ENCODE measurements at regions not wholly inside any gene's neighbourhood (a gene's known extent, or its start where the extent isn't known, plus 50 kb on each side); places are given as distances from the start of the nearest gene placed in this dataset.

DNA sequence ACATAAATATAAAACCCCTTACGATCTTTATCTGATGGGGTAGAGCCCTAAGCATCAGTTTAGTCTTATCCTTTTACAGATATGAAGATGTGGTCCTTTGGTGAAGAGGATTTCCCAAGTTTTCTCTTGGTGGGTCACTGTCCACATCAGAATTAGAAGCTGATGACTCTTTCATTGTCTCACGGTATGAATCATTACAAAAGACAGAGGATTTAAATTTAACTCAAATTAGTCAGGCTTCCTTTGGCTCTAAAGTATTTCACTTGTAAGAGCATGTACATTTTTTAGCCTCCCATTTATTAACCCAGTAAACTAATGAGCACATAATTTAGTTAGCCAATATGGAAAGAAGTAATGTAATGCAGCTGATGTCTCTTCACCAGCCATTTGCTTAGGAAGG, 49.9 kb upstream of the TMEM26 start:
- Histone ChIP-seq H2AFZ (ENCODE audit: low read depth, low read length) (no peak overlapping the region), H3K9me3 (ENCODE audit: insufficient read depth, low read depth, low read length) (no peaks in the 10 kb centered on the region), H3K4me3 (ENCODE audit: insufficient read depth, low read depth, low read length) (no peak overlapping the region), H3K4me2 (ENCODE audit: low read length) (no peak overlapping the region), H3K27ac (ENCODE audit: low read depth, low read length) (no peak overlapping the region), H3K4me1 (ENCODE audit: insufficient read depth, low read length) (no peaks in the 10 kb centered on the region), H3K27me3 (ENCODE audit: insufficient read depth, low read length) (no peaks in the 10 kb centered on the region), H3K9ac (ENCODE audit: low read length) (no peak overlapping the region), H4K20me1 (ENCODE audit: insufficient read depth, low read length) (no peaks in the 10 kb centered on the region), H3K79me2 (ENCODE audit: insufficient read depth, low read length) (no peaks in the 10 kb centered on the region), H3K36me3 (ENCODE audit: insufficient read depth, low read length) (no peaks in the 10 kb centered on the region)
- no peaks in the 10 kb centered on the region for H3K36me3 Mint-ChIP-seq (ENCODE audit: low read depth, unreplicated experiment)
- no peak overlapping the region for H3K27ac Mint-ChIP-seq (ENCODE audit: unreplicated experiment)
- FAIRE-seq (peak; percentile 87), DNase-seq (ENCODE audit: low read depth) (peak; percentile 43)
- no peaks in the 10 kb centered on the region for H3K4me1 Mint-ChIP-seq (ENCODE audit: low read depth, unreplicated experiment)
- TF ChIP-seq EZH2 (IDR thresholded peaks at IDR 0.05; ENCODE audit: insufficient read depth, low read length): no peak
- TF ChIP-seq, protein P1, sequence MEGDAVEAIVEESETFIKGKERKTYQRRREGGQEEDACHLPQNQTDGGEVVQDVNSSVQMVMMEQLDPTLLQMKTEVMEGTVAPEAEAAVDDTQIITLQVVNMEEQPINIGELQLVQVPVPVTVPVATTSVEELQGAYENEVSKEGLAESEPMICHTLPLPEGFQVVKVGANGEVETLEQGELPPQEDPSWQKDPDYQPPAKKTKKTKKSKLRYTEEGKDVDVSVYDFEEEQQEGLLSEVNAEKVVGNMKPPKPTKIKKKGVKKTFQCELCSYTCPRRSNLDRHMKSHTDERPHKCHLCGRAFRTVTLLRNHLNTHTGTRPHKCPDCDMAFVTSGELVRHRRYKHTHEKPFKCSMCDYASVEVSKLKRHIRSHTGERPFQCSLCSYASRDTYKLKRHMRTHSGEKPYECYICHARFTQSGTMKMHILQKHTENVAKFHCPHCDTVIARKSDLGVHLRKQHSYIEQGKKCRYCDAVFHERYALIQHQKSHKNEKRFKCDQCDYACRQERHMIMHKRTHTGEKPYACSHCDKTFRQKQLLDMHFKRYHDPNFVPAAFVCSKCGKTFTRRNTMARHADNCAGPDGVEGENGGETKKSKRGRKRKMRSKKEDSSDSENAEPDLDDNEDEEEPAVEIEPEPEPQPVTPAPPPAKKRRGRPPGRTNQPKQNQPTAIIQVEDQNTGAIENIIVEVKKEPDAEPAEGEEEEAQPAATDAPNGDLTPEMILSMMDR (IDR thresholded peaks at IDR 0.05; ENCODE audit: insufficient read depth, low read depth, low read length): no peak
- no peak overlapping the region for H3K4me3 Mint-ChIP-seq (ENCODE audit: unreplicated experiment)
- H3K9me3 Mint-ChIP-seq (ENCODE audit: unreplicated experiment): peaks cover 2% of the 10 kb centered on the region
- H3K27me3 Mint-ChIP-seq (ENCODE audit: low read depth, unreplicated experiment): no peaks in the 10 kb centered on the region

All from astrocyte (in vitro differentiated cells and primary cell).